ENCODE measurements at regions not wholly inside any gene's neighbourhood (a gene's known extent, or its start where the extent isn't known, plus 50 kb on each side); places are given as distances from the start of the nearest gene placed in this dataset.
"Not testable (repeated sequence)": the region's sequence is repeated elsewhere in the genome, so short reads cannot be mapped to it uniquely, and the experiment has no call there.

- DNase-seq, result not testable (repeated sequence)
These were observed 435.2 kb downstream of the ZNF479 start for GRCh38 chr7:56697058-56697457.

- DNase-seq, result no peak
These were observed 445.9 kb downstream of the ZNF479 start for GRCh38 chr7:56686276-56686859.

GRCh38 chr7:56639173-56639746 is 493.0 kb downstream of the ZNF479 start:
- DNase-seq, result no peak

- DNase-seq, result no peak
These were observed 493.7 kb upstream of the NUPR2 start for GRCh38 chr7:56609852-56610355.

- no peak for DNase-seq
These were observed 488.9 kb upstream of the NUPR2 start for GRCh38 chr7:56605146-56605545.

- DNase-seq, result no peak
These were observed 462.4 kb upstream of the NUPR2 start for GRCh38 chr7:56578612-56579011.

- DNase-seq, result no peak
These were observed 454.8 kb upstream of the NUPR2 start for GRCh38 chr7:56570968-56571367.

- no peak for DNase-seq
These were observed 422.6 kb upstream of the NUPR2 start for GRCh38 chr7:56538541-56539429.

- peak; percentile 4 to 27 for DNase-seq
These were observed 421.7 kb upstream of the NUPR2 start for GRCh38 chr7:56537952-56538351.

GRCh38 chr7:56537477-56537876 is 421.3 kb upstream of the NUPR2 start:
- DNase-seq, result no peak

- DNase-seq, result no peak
These were observed 378.9 kb upstream of the NUPR2 start for GRCh38 chr7:56495165-56495564.

- DNase-seq, result no peak
These were observed 377.7 kb upstream of the NUPR2 start for GRCh38 chr7:56493704-56494450.

GRCh38 chr7:56493196-56493595 is 377.0 kb upstream of the NUPR2 start:
- no peak for DNase-seq

- no peak for DNase-seq
These were observed 375.6 kb upstream of the NUPR2 start for GRCh38 chr7:56491636-56492425.

- no peak for DNase-seq
These were observed 367.8 kb upstream of the NUPR2 start for GRCh38 chr7:56483861-56484550.

GRCh38 chr7:56483153-56483552 is 366.9 kb upstream of the NUPR2 start:
- DNase-seq, result no peak

GRCh38 chr7:56479748-56480147 is 363.5 kb upstream of the NUPR2 start:
- no peak for DNase-seq

- DNase-seq, result no peak
These were observed 362.9 kb upstream of the NUPR2 start for GRCh38 chr7:56479136-56479535.

- DNase-seq, result no peak
These were observed 358.1 kb upstream of the NUPR2 start for GRCh38 chr7:56474271-56474670.

GRCh38 chr7:56471811-56472210 is 355.6 kb upstream of the NUPR2 start:
- no peak for DNase-seq

Measured in NCI-H524 (cell line).